A673 (cell line): ENCODE measurements at regions not wholly inside any gene's neighbourhood (a gene's known extent, or its start where the extent isn't known, plus 50 kb on each side); places are given as distances from the start of the nearest gene placed in this dataset.

Experiments used
- BruUV-seq: library from RNA; stranded (reverse); fragments of 400-500 nt; replicated peaks from 2 replicates; lab custom pipeline; 2021; lab: Mats Ljungman, UMichigan
- CTCF ChIA-PET: fragments of 300-600 bp; sonication (Branson Sonifier 250); formaldehyde crosslinking; loops from one replicate; lab custom pipeline; 2022; ENCODE audit warnings: antibody characterized with exemption; lab: Charles Lee
- POLR2A ChIA-PET: fragments of 300-600 bp; sonication (Branson Sonifier 250); formaldehyde crosslinking; loops from one replicate; lab custom pipeline; 2022; ENCODE audit warnings: antibody characterized with exemption; ENCODE audit not compliant: low non-redundant PET; lab: Charles Lee
- DNase-seq: peaks from one replicate; pipeline ENCODE4 v3.0.0-alpha.2; 2015; ENCODE audit warnings: low spot score
- H3K27ac ChIP-seq: fragments of 200-600 bp; sonication (generic); 2 replicates; pipeline ENCODE4 v1.5.1; 2016; ENCODE audit warnings: mixed run types, low read depth, mild to moderate bottlenecking, mixed read lengths, antibody characterized with exemption, low read length; ENCODE audit not compliant: poor library complexity, severe bottlenecking
- H3K27me3 ChIP-seq: fragments of 200-600 bp; sonication (generic); replicated peaks from 2 replicates; pipeline ENCODE4 v1.6.1; 2017; ENCODE audit warnings: mixed run types, low read depth, mild to moderate bottlenecking, mixed read lengths, antibody characterized with exemption, low read length; ENCODE audit not compliant: insufficient read depth, poor library complexity
- H3K36me3 ChIP-seq: fragments of 200-600 bp; sonication (generic); 2 replicates; pipeline ENCODE4 v1.6.1; 2016; ENCODE audit warnings: mixed run types, mild to moderate bottlenecking, mixed read lengths, antibody characterized with exemption, low read length; ENCODE audit not compliant: insufficient read depth, poor library complexity, severe bottlenecking
- H3K4me1 ChIP-seq: fragments of 200-600 bp; sonication (generic); 2 replicates; pipeline ENCODE4 v1.6.1; 2017; ENCODE audit warnings: mixed run types, mild to moderate bottlenecking, mixed read lengths, antibody characterized with exemption, low read length; ENCODE audit not compliant: insufficient read depth, poor library complexity, severe bottlenecking
- H3K4me3 ChIP-seq: fragments of 200-600 bp; sonication (generic); 2 replicates; pipeline ENCODE4 v1.5.1; 2016; ENCODE audit warnings: low read depth, mixed run types, mild to moderate bottlenecking, mixed read lengths, low read length; ENCODE audit not compliant: poor library complexity, severe bottlenecking
- H3K9me3 ChIP-seq: fragments of 200-600 bp; sonication (generic); 2 replicates; pipeline ENCODE4 v1.6.1; 2016; ENCODE audit warnings: mixed run types, low read depth, mild to moderate bottlenecking, mixed read lengths, antibody characterized with exemption, low read length; ENCODE audit not compliant: poor library complexity, severe bottlenecking
- CTCF ChIP-seq: fragments of 300-800, 200-600 bp; sonication (generic); conservative IDR thresholded peaks from 2 replicates; pipeline ENCODE4 v1.5.1; 2017; ENCODE audit warnings: low read depth, mild to moderate bottlenecking, antibody characterized with exemption, low read length, moderate library complexity, mixed read lengths
- EZH2 ChIP-seq: fragments of 200-600 bp; sonication (generic); IDR thresholded peaks from 2 replicates; pipeline ENCODE4 v1.6.1; 2017; ENCODE audit warnings: borderline replicate concordance, low read depth, mild to moderate bottlenecking, mixed read lengths, antibody characterized with exemption, low read length; ENCODE audit not compliant: poor library complexity, severe bottlenecking
- intact Hi-C: fragments of 100-400 bp; cut with micrococcal nuclease; formaldehyde crosslinking; loops from one replicate; pipeline ENCODE4 v1.10.0; 2022; ENCODE audit not compliant: unreplicated experiment

DNA sequence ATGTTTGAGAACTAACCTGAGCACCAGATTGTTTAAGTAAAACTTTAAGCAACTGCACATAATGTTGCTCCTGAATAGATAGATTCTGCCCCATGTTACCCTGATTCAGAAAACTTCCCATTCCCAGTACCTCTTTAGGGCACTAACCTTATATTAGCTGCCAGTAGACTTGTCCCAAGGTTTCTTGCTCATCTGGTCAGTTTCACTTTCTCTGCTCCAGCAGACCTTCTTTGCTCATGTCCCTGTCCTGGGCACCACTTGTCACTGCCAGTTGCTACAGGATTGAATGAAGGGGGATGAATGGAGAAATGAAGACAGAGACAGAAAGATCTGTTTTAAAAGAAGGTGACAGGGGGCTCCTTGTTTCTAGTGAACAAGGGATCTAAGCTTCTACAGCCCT is 65.2 kb upstream of the UGT2B10 start:
- TF ChIP-seq CTCF, result no peak
- TF ChIP-seq EZH2, result no peak
- Histone ChIP-seq H3K4me1 (no peaks in the 10 kb centered on the region), H3K4me3 (no peak overlapping the region), H3K27me3 (no peaks in the 10 kb centered on the region), H3K36me3 (no peaks in the 10 kb centered on the region), H3K27ac (no peak overlapping the region), H3K9me3 (no peaks in the 10 kb centered on the region)
- intact Hi-C loops, result no loop called here
- DNase-seq, result no peak
- ChIA-PET POLR2A (no interaction called here), CTCF (no interaction called here)
- BruUV-seq, result no TSS peak

- intact Hi-C loops, result no loop called here
- DNase-seq, result no peak
- no peaks in the 10 kb centered on the region for H3K4me1 ChIP-seq
- no TSS peak for BruUV-seq
- TF ChIP-seq EZH2, result no peak
- TF ChIP-seq CTCF, result no peak
- H3K4me3 ChIP-seq, result no peak overlapping the region
- H3K36me3 ChIP-seq, result no peaks in the 10 kb centered on the region
- H3K27me3 ChIP-seq, result no peaks in the 10 kb centered on the region
- POLR2A ChIA-PET, result no interaction called here
- H3K9me3 ChIP-seq, result no peaks in the 10 kb centered on the region
- H3K27ac ChIP-seq, result no peak overlapping the region
- CTCF ChIA-PET, result no interaction called here
These were observed 64.7 kb upstream of the UGT2B10 start for GRCh38 chr4:68751138-68751537.

DNA sequence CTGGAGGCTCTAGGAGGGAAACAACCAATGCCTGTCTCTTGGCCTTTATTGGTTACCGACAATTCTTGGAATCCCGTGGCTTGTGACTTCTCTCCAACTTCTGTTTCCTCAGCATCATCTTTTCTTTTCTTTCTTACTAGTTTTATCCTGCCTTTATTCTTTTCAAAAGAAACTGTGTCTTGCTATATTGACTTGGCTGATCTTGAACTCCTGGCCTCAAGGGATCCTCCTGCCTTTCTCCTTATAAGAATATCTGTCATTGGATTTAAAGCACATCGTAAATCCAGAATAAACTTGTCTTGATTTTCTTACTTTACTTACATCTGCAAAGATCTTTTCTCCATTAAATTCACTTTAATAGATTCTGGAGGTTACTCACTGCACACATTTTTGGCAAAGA is 49.9 kb upstream of the UGT2B10 start:
- no TSS peak for BruUV-seq
- Histone ChIP-seq H3K4me3 (no peak overlapping the region), H3K27ac (no peak overlapping the region), H3K36me3 (no peaks in the 10 kb centered on the region), H3K9me3 (no peaks in the 10 kb centered on the region), H3K27me3 (no peaks in the 10 kb centered on the region), H3K4me1 (no peaks in the 10 kb centered on the region)
- CTCF ChIA-PET, result no interaction called here
- intact Hi-C loops, result no loop called here
- TF ChIP-seq CTCF, result no peak
- no peak for TF ChIP-seq EZH2
- no peak for DNase-seq
- POLR2A ChIA-PET, result no interaction called here
